ENCODE measurements at regions not wholly inside any gene's neighbourhood (a gene's known extent, or its start where the extent isn't known, plus 50 kb on each side); places are given as distances from the start of the nearest gene placed in this dataset.

GRCh38 chr6:157756708-157757429, 66.2 kb upstream of the SNX9 start:
- DNase-seq = peak; percentile 43

GRCh38 chr6:157757430-157758403, 65.3 kb upstream of the SNX9 start:
- no peak for DNase-seq

GRCh38 chr6:157758516-157759023, 64.5 kb upstream of the SNX9 start:
- DNase-seq = no peak

DNA sequence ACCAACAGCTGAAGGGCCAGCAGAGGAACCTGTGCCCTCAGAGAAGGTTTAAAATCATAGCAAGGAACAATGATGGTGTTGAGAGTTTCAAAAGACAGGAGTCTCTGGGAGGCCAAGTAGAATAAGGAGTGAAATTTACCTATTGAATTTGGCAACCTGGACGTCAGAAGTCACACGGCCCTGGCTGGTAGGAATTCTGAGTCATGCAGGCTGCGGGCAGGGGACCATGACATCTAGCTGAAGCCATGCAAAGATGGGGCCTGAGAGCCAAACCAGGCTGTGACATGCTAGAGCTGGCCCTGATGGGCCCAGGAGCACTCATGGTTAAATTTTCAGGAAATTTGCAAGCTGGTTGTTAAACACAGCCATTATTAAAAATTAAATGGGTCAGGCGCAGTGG, 64.0 kb upstream of the SNX9 start:
- no peak for DNase-seq

GRCh38 chr6:157760137-157760536, 62.9 kb upstream of the SNX9 start:
- no peak for DNase-seq

GRCh38 chr6:157760589-157761330, 62.3 kb upstream of the SNX9 start:
- DNase-seq = no peak

DNA sequence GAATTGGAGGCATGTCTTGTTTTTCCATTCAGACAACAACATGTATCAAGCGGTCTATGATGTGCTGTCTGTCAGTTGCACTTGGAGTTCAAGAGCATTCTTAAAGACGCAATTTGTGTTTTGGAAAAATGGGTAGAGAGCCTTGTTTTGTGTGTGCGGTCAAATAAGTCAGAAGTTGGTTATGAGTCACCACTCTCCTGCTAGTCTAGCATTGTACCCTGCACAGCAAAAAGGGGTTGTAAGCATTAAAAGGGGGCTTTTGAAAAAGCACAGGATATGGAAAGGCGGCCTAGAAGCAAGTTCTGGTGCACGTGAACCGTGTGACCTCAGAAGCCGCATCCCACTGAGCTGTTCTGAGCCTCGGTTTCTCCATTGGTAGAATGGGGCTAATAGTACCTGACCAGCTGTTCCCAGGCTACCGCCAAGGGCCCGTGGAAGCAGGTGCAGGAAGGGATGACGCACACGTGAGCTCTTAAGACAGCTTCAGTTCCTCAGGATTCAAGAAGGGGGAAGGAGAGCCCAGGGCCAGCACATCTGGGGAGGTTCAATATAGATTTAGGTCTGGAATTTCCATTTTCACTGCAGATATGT, 61.6 kb upstream of the SNX9 start:
- DNase-seq = no peak

- DNase-seq = no peak
Observed at GRCh38 chr6:157761926-157762325, 61.1 kb upstream of the SNX9 start.

DNA sequence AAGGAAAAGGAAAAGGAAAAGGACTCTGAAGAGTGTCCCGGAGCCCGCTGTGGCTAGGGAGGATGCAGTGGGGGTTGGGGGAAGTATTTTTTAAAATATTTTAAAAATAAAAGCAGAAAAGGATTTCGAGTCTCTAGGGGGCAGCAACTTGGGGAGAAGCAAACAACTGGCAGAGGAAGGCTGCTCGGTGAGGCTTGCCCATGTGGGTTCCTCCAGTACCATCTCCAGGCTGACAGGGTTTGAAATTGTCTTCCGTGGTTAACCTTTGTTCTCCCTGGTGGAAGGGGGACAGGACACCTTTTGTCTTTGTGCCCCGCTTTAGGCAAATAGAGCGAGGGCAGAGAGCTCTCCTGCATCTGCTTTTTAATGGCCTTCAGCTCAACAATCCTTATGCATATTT, 60.4 kb upstream of the SNX9 start:
- DNase-seq = no peak

DNA sequence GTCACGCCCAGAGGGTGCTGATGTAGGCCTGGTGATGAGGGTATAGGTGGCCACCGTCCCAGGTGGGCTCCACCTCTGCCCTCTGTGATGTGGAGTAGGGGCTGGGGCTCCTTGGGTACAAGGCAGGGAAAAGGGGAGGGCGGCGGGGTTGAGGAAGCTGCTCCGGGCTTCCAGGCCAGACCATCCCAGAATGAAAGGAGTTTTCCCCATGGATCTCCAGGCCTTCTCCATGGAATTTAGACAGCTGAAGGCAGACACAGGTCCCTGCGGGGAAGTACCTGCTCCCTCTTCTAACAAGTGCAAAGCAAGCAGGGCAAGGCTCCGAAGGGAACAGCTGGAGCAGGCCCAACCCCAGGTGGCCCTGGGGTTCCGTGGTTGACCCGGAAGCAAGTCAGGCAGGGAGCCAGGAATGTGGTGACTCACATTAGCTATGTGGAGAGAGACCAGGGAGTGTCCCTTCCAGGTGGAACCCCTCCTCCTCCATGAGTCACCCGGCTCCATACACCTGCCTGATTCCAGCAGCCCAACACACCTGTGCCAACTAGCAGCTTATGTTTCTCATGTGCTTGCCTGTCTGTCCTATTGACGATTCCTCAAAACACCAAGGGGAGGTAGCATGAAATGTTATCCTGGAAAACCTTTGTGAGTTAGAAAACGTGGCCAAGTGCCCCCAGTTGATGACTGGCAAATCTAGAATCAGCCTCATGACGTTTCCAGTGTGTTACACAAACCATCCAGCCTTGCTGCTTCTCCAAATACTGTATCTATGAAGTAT, 59.7 kb upstream of the SNX9 start:
- peak; percentile 68 for DNase-seq

GRCh38 chr6:157763904-157764177, 59.2 kb upstream of the SNX9 start:
- no peak for DNase-seq

DNA sequence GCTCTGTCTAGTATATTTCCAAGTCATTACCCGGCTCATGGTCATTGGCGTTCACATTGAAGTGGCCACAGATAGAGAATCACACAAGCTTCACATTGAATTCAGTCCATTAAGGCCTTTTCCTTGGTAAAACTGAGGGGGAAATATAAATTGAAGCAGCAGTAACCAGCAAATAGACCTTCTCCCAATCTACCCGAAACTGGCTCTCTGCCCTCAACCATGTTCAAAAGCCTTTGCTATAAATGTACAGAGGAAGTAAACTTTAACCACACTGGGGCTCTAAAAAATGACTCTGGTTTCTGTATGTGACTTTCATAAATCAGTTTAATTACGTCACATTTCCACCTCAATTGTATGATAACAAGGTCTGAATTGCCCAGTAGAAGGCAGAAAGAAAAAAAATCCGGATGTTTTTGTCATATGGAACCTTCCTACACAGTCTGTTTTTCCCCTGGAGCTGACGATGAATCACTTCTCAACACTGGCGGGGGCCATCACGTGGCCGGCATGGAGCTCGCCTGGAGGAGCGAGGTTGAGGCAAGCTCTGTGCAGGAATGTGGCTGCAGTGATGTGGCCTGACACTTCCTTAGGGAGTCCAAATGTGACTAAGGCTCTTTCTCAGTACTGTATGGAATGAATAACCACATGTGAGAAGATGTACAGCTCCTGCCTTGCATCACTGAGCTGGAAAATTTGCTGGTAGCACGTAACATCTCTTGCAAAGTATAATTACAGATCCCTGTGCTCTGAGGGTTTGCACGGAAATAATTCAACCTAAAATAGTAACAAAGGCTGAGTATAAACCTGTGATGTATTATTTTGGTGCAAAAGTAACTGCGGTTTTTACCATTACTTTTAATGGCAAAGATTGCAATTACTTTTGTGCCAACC, 58.6 kb upstream of the SNX9 start:
- DNase-seq = no peak

DNA sequence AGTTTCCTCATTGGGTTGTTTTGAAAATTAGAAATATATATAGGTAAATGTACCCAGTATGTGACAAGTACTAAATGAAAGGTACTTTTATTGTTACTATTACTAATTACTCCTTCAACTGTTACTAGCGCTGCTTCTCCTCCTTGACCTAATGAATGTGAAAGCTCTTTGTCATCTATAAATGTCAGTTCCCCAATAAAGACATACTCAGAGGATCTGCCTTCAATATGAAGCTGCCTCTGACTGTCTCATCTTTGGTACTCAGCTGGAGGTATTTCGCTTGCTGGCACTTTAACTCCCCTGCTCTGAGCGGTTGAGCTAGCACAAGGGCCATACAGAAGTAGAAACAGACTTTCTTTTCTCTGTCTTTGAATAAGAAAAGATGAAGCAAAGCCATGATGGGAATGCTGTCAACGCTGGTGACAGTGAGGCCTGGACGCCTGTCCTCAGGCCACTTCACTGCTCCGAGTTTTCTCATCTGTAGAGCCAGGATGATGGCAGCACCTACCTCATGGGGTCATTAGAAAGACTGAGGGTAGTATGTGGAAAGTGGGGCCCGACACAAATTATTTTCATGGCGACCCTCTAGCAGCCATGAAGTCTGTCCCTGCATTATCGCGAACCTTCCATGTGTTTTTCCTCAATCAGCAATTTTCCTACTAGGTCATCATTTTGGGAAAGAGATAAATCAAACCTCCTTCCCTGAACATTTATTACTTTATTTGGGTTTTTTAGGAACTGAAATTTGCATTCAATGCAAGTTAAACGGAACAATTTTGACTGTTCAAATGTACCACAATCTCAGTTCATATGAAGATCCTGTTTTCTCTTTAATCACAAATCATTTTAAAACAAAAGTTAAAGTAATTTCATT, 55.9 kb upstream of the SNX9 start:
- no peak for DNase-seq

GRCh38 chr6:157767775-157768156, 55.3 kb upstream of the SNX9 start:
- no peak for DNase-seq

- DNase-seq = no peak
Observed at GRCh38 chr6:157768304-157768703, 54.7 kb upstream of the SNX9 start.

DNA sequence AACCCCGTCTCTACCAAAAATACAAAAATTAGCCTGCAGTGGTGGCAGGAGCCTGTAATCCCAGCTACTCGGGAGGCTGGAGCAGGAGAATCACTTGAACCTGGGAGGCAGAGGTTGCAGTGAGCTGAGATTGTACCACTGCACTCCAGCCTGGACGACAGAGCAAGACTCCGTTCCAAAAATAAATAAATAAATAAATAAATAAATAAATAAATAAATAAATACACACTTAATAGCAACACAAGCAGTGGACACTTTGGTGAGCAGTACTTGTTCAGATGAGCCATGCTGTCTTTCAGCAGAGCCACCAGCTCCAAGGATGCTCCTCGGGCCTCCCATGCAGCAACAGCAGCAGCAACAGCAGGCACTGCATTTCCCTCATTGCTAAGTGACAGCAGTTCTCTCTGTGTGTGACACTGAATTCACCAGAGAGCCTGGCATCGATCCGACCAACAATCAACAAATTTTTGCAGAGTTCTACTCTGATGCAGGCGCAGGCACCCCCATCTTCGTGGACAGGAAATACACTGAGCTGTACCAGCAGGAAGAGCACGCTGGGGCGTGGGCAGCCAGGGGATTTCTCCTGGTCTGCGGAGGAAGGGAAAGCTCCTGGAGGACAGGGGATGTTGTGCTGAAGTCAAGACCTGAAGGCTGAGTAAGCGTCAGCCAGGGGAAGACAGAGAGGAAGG, 54.0 kb upstream of the SNX9 start:
- DNase-seq = no peak

DNA sequence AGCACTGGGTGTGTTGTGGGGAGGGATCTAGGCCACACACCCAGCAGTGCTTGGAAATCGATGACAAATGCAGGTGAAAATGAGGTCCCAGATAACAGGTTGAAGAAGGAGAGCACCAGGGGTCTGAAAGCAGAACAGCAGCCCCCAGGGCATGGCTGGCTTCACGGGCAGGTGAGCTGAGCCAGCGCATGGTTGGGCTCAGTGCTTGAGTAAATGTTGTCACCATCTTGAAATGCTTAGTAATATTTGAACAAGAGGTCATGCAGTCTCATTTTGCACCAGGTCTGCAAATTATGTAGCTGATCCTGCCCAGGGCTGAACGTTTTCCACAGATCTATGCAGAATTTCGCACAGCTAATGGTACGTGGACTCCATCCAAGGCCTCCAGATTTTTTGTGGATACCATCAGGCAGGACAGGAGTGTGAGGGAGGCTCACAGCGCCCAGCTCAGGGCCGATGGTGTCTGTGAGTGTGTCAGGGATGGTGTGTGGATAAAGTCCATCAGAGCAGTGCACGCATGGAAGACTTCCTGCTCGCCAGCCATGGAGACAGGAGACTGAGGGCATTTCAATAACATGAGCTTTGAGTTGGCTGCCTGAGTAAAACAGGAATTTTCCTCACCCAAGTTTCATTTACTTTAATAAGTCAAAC, 53.1 kb upstream of the SNX9 start:
- DNase-seq = no peak

GRCh38 chr6:157770946-157771345, 52.1 kb upstream of the SNX9 start:
- no peak for DNase-seq

DNA sequence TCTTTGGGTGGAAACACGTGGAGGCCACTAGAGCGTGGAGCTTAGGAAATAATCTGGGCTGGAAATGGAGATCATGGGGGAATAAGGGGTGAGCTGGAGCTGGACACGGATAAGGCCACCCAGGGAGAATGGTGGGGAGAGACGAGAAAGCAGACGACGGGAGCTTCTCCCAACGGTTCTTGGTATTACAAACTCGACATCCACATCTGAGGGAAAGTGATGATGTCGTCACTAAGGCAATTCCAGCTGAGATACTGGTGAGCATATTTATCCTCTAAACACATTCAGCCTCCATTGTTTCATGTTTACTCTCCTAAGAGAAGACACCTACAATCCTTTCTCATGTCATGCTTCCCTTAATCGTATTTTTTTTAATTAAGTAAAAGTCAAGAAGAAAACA, 50.2 kb upstream of the SNX9 start:
- no peak for DNase-seq
